C4-2B (cell line): ENCODE measurements at regions not wholly inside any gene's neighbourhood (a gene's known extent, or its start where the extent isn't known, plus 50 kb on each side); places are given as distances from the start of the nearest gene placed in this dataset.

Experiments
- CTCF ChIP-seq: fragments of 450-650 bp; conservative IDR thresholded peaks from 2 replicates; pipeline ENCODE4 v1.5.1; 2017; ENCODE audit warnings: mild to moderate bottlenecking
- ZFX ChIP-seq: fragments of 450-650 bp; IDR thresholded peaks from 2 replicates; pipeline ENCODE4 v1.6.1; 2017

GRCh38 chr2:198324071-198324470, 519.7 kb downstream of the PLCL1 start:
- TF ChIP-seq CTCF (no peak), ZFX (no peak)
